OCI-LY7 (cell line): ENCODE measurements at regions not wholly inside any gene's neighbourhood (a gene's known extent, or its start where the extent isn't known, plus 50 kb on each side); places are given as distances from the start of the nearest gene placed in this dataset.

ENCODE experiments used
- BruUV-seq: library from RNA; stranded (reverse); fragments of 400-500 nt; replicated peaks from 2 replicates; lab custom pipeline; 2021; lab: Mats Ljungman, UMichigan
- CTCF ChIA-PET: fragments of 300-600 bp; sonication (Branson Sonifier 250); formaldehyde crosslinking; loops from one replicate; lab custom pipeline; 2022; ENCODE audit warnings: antibody characterized with exemption; ENCODE audit not compliant: unreplicated experiment; lab: Charles Lee
- POLR2A ChIA-PET: fragments of 300-600 bp; sonication (Branson Sonifier 250); formaldehyde crosslinking; loops from one replicate; lab custom pipeline; 2022; ENCODE audit warnings: antibody characterized with exemption; lab: Charles Lee
- DNase-seq: peaks from one replicate; pipeline ENCODE4 v3.0.0-alpha.2; 2015; ENCODE audit warnings: low spot score
- H2AFZ ChIP-seq: fragments of 200-600 bp; sonication (generic), shearing (Covaris generic); 2 replicates; pipeline ENCODE4 v1.6.1; 2014; ENCODE audit warnings: mild to moderate bottlenecking, antibody characterized with exemption, low read length, moderate library complexity
- H3K27ac ChIP-seq: fragments of 200-600 bp; sonication (generic); 2 replicates; pipeline ENCODE4 v1.5.1; 2014; ENCODE audit warnings: mixed run types, low read depth, mild to moderate bottlenecking, moderate library complexity, low read length, inconsistent platforms; ENCODE audit not compliant: poor library complexity, severe bottlenecking
- H3K36me3 ChIP-seq: fragments of 200-600 bp; sonication (generic); 2 replicates; pipeline ENCODE4 v1.6.1; 2014; ENCODE audit warnings: mild to moderate bottlenecking, antibody characterized with exemption, low read length, moderate library complexity, mixed read lengths; ENCODE audit not compliant: insufficient read depth
- H3K4me1 ChIP-seq: fragments of 200-600 bp; sonication (generic); 2 replicates; pipeline ENCODE4 v1.5.1; 2014; ENCODE audit warnings: mild to moderate bottlenecking, low read length; ENCODE audit not compliant: insufficient read depth, poor library complexity, severe bottlenecking
- H3K4me2 ChIP-seq: fragments of 200-600 bp; sonication (generic); 2 replicates; pipeline ENCODE4 v1.6.1; 2014; ENCODE audit warnings: mild to moderate bottlenecking, low read length
- H3K4me3 ChIP-seq: fragments of 200-600 bp; sonication (generic); 2 replicates; pipeline ENCODE4 v1.5.1; 2014; ENCODE audit warnings: mild to moderate bottlenecking, low read depth, low read length; ENCODE audit not compliant: poor library complexity, severe bottlenecking
- H3K79me2 ChIP-seq: fragments of 200-600 bp; sonication (generic); 2 replicates; pipeline ENCODE4 v1.6.1; 2016; ENCODE audit warnings: low read depth, mild to moderate bottlenecking, low read length, moderate library complexity, mixed read lengths; ENCODE audit not compliant: insufficient read depth
- H3K9me2 ChIP-seq: fragments of 200-600 bp; sonication (generic); 2 replicates; pipeline ENCODE4 v1.6.1; 2016; ENCODE audit warnings: mild to moderate bottlenecking, low read length, mixed read lengths; ENCODE audit not compliant: insufficient read depth
- H3K9me3 ChIP-seq: fragments of 200-600 bp; sonication (generic); 2 replicates; pipeline ENCODE4 v1.6.1; 2014; ENCODE audit warnings: mild to moderate bottlenecking, mixed run types, low read length, mixed read lengths
- H4K20me1 ChIP-seq: fragments of 200-600 bp; sonication (generic); 2 replicates; pipeline ENCODE4 v1.6.1; 2014; ENCODE audit warnings: mild to moderate bottlenecking, antibody characterized with exemption, low read length, moderate library complexity, mixed read lengths; ENCODE audit not compliant: insufficient read depth
- CTCF ChIP-seq: fragments of 200-600 bp; sonication (generic); conservative IDR thresholded peaks from 2 replicates; pipeline ENCODE4 v1.5.1; 2014; ENCODE audit warnings: mild to moderate bottlenecking, antibody characterized with exemption, low read length, moderate library complexity, mixed read lengths
- EZH2phosphoT487 ChIP-seq: fragments of 200-600 bp; sonication (generic); IDR thresholded peaks from 2 replicates; pipeline ENCODE4 v1.6.1; 2018; ENCODE audit warnings: low read depth, borderline replicate concordance, mild to moderate bottlenecking, mixed run types, antibody characterized with exemption, low read length, moderate library complexity, mixed read lengths
- intact Hi-C: fragments of 100-400 bp; cut with micrococcal nuclease; formaldehyde crosslinking; loops from one replicate; pipeline ENCODE4 v1.10.0; 2022; ENCODE audit not compliant: unreplicated experiment

GRCh38 chr14:98458702-98459101 is 813.3 kb downstream of the BCL11B start:
- Histone ChIP-seq H3K27ac (no peak overlapping the region), H3K4me3 (no peak overlapping the region), H3K36me3 (no peaks in the 10 kb centered on the region), H3K4me2 (no peak overlapping the region), H4K20me1 (no peaks in the 10 kb centered on the region), H3K9me2 (no peaks in the 10 kb centered on the region), H2AFZ (no peak overlapping the region), H3K79me2 (no peaks in the 10 kb centered on the region), H3K9me3 (no peaks in the 10 kb centered on the region), H3K4me1 (no peaks in the 10 kb centered on the region)
- BruUV-seq = no TSS peak
- ChIA-PET POLR2A (no interaction called here), CTCF (interaction anchor here (0.6 kb wide), 1 partner anchor 503 kb away, joined by 3 read pairs; no protein-coding TSS in a partner anchor)
- TF ChIP-seq CTCF = no peak
- no peak for TF ChIP-seq EZH2phosphoT487
- intact Hi-C loops = no loop called here
- no peak for DNase-seq

GRCh38 chr14:98462908-98463307 is 809.1 kb downstream of the BCL11B start:
- Histone ChIP-seq H3K4me1 (no peaks in the 10 kb centered on the region), H3K27ac (no peak overlapping the region), H3K4me2 (no peak overlapping the region), H3K36me3 (no peaks in the 10 kb centered on the region), H3K9me3 (no peaks in the 10 kb centered on the region), H4K20me1 (no peaks in the 10 kb centered on the region), H3K9me2 (no peaks in the 10 kb centered on the region), H3K79me2 (no peaks in the 10 kb centered on the region), H2AFZ (no peak overlapping the region), H3K4me3 (no peak overlapping the region)
- ChIA-PET CTCF (no interaction called here), POLR2A (no interaction called here)
- intact Hi-C loops = no loop called here
- DNase-seq = no peak
- BruUV-seq = no TSS peak
- no peak for TF ChIP-seq CTCF
- TF ChIP-seq EZH2phosphoT487 = no peak

GRCh38 chr14:98466807-98467206 is 805.2 kb downstream of the BCL11B start:
- Histone ChIP-seq H4K20me1 (no peaks in the 10 kb centered on the region), H3K79me2 (no peaks in the 10 kb centered on the region), H2AFZ (no peak overlapping the region), H3K4me1 (no peaks in the 10 kb centered on the region), H3K36me3 (no peaks in the 10 kb centered on the region), H3K27ac (no peak overlapping the region), H3K9me2 (no peaks in the 10 kb centered on the region), H3K9me3 (no peaks in the 10 kb centered on the region), H3K4me3 (no peak overlapping the region), H3K4me2 (no peak overlapping the region)
- no TSS peak for BruUV-seq
- ChIA-PET CTCF (no interaction called here), POLR2A (no interaction called here)
- DNase-seq = no peak
- TF ChIP-seq EZH2phosphoT487 = no peak
- no peak for TF ChIP-seq CTCF
- intact Hi-C loops = no loop called here
